Inflammatory macrophage treated with lipopolysaccharide for 1 hour (primary cell): ENCODE measurements at regions not wholly inside any gene's neighbourhood (a gene's known extent, or its start where the extent isn't known, plus 50 kb on each side); places are given as distances from the start of the nearest gene placed in this dataset.
"Not testable (repeated sequence)": the region's sequence is repeated elsewhere in the genome, so short reads cannot be mapped to it uniquely, and the experiment has no call there.

Source experiments
- DNase-seq, 2 donors: peaks; one replicate each; pipeline ENCODE4 v3.0.0-alpha.2; 2020 to 2022

DNA sequence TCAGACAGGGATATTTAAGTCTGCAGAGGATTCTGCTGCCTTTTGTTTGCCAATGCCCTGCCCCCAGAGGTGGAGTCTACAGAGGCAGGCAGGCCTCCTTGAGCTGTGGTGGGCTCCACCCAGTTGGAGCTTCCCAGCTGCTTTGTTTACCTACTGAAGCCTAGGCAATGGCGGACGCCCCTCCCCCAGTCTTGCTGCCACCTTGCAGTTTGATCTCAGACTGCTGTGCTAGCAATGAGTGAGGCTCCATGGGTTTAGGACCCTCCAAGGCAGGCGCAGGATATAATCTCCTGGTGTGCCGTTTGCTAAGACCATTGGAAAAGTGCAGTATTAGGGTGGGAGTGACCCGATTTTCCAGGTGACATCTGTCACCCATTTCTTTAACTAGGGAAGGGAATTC, 132.7 kb downstream of the UNC93B1 start:
- DNase-seq = not testable (repeated sequence)

DNA sequence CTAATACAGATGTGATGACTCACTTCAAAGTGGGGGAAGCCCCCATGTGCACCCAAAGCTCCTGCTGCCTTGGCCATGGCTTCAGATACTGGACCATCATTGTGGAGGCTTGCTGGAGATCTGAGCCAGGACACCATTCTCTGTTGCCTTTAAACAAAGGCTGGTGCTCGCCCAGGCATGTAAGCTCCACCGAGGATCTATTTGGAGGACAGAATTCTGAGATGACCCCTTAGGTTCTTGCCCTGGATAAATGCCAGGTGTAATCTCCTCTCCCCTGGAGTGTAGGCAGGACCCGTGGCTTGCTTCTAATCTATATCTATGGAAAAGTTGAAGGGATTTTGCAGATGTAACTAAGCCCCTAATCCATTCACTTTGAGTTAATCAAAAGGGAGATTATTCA, 141.0 kb downstream of the UNC93B1 start:
- not testable (repeated sequence) for DNase-seq

DNA sequence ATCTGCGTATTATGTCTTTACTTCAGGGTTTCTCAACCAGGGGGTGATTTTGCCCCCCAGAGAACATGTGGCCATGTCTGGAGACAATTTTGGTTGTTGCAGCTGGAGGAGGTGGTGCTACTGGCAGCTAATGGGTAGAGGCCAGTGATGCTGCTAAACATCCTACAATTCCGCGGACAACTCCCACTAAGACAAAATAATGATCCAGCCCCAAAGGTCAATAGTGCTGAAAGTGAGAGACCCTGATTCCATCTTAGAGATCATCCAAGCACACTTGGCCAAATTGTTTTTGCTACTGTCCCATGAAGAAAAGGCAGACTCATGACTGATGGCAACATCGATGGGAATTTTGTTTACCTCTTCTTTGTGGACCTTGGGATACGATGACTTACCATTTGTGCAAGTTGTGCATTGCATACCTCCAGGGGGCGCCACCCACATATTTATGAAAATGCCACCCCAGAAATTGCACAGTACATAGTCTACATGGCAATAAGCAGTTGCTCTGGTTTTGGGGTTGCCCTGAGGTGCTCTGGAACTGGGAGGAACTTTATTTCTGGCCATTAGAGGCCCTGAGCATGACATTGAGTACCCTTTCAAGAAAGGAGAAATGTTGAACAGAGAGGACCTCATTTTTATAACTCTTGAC, 144.3 kb downstream of the UNC93B1 start:
- DNase-seq = peak in 1 of 2 donors; percentile 10

DNA sequence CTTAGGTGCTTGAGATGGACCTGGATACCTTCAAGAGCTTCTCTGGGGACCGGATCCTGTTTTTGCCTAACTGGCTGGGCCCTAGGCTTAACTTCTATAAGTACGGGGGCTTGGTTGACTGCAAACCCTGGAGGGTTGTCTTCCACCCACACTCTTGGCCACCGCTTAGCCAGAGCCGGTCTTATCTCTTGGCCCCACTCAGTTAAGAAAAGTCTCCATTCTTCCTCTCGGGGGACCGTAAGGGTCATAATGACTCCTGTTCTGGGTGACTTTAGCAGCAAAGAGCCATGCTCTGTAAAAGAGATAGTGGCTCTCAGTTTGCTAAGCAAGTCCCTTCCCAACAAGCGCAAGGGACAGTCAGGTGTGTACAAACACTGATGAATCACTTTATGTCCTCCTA, 153.2 kb downstream of the UNC93B1 start:
- DNase-seq = not testable (repeated sequence)

- not testable (repeated sequence) for DNase-seq
Measured at GRCh38 chr11:67849766-67850165, 154.1 kb downstream of the UNC93B1 start.

DNA sequence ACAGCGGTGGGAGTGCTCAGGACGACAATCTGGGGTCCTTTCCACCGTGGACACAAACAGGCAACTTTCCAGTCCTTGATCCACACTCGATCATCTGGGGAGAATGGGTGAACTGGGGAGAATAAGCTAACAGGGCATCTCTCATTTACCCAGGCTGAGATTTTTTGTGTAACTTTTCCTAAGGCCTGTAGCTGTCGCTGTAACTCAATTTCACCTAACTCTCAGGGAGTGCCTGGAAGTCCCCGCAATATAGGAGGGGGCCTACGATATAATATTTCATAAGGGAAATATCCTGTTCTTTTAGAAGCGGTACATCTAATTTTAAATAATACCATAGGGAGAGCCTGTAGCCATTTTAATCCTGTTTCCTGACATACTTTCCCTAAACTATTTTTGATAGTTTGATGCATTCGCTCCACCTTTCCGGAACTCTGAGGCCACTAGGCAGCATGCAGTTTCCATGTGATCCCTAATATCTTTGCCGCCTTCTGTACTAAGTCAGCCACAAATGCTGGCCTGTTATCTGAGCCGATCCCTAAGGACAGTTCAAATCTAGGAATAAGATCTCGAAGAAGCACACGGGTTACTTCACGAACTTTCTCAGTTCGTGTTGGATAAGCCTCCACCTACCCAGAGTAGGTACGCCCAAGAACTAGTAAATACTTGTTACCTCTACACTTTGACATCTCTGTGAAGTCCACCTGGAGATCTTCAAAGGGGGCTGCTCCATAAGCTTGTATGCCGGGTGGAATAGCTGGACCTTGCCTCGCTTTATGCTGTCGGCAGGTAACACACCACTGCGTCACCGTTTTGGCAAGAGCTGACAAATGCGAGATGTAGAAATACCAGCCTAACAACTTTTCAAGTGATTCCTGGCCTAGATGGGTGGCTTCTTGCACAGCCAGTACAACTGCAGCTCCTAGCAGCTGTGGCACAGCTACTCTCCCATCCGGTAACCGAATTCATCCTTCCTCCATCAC, 155.7 kb downstream of the UNC93B1 start:
- not testable (repeated sequence) for DNase-seq

DNA sequence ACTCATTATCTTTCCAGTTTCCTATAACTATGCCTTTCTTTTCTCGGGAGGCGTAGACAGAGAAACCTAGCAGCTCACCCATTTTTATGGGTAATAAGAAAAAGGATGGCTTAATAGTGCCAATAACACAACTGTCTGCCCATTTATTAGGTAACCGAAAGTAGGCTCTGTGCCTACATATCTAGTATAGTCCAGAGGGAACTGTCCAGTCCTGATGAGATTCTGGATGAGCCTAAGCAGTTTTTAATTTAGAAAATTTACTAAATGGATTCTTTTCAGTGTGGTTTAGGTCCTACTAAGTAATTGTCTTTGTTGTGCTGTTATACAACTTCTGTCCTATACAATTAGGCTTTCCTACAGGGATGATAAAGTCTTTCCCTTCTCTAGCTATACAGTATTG, 157.6 kb downstream of the UNC93B1 start:
- DNase-seq = not testable (repeated sequence)

DNA sequence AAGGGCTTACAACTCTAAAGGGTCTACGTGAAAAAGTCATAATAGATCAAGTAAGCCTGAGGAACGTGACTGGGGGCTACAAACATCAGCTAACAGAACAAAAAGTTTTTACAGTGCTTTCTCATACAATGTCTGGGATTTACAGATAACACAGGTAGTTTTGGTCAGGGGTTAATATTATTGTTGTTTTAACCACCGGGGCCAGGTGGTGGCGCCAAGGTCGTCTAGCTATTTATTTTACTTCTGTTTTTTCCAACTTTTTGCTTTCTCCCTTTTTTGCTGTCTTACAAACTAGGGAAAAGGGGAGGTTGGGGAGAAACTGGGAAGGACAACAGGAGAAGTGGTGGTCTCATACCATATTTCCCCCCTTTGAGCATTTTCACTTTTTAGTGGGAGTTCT, 158.6 kb downstream of the UNC93B1 start:
- not testable (repeated sequence) for DNase-seq

DNA sequence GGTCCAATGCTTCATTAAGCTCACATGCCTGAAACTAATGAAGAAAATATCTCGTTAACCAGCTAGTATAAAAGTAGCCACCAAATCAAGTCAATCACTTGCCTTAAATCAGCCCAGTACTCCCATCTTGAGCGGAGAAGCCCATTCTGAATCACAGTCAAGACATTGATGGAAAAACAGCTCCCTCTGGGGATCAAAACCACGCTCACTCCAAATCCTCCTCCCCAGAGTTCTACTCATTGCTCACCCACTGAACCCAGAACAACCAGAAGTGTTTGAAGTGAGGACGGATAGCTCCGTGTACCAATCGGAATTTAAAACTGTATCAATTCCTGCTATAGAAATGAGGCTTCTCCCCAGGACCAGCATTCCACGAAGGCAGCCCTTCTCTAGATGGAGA, 163.3 kb downstream of the UNC93B1 start:
- not testable (repeated sequence) for DNase-seq

- not testable (repeated sequence) for DNase-seq
Measured at GRCh38 chr11:67830152-67830551, 155.7 kb upstream of the ALDH3B2 start.

GRCh38 chr11:67826951-67827296, 152.5 kb upstream of the ALDH3B2 start:
- DNase-seq = not testable (repeated sequence)

DNA sequence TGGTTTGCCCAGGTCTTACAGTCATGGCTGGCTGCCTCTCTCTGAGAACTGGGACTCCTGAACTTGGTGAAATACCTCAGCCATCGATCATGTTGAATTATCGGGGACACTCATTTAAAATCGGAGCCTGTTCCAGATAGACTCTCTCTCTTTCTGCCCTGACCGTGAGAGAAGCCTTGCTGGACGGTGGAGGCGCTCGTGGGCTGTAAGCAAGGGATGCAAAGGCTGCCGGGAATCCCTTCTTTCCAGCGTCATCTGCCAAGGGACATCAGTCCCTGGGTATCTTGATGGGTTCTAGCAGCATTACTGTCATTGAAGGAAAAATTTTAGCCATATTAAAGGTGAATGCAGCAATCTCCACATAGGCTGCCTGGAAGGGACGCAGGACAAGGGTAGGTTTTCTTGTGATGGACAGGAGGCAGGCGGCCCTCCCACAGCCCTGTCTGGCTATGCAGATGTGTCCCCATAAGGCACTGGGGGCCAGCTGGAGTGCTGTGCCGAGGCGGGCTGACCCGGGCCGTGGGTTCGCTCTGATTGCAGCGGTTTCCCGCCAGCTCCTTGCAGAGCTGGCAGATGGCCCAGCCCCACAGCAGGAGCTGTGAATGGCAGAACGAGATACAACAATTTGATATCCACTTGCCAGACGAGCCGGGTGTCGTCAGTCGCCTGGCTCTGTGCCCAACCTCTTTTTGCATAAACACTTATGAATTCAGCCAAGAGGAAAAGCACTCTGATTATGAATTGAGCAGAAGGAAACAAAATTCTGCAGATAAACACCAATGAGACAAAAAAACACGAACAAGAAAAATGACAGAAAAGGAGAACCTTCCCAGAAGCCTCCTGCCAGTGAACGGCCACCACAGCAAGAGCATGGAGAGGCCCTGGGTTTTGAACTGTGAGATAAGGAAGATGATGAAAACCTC, 151.9 kb upstream of the ALDH3B2 start:
- not testable (repeated sequence) for DNase-seq

- not testable (repeated sequence) for DNase-seq
Measured at GRCh38 chr11:67824861-67825260, 150.4 kb upstream of the ALDH3B2 start.

DNA sequence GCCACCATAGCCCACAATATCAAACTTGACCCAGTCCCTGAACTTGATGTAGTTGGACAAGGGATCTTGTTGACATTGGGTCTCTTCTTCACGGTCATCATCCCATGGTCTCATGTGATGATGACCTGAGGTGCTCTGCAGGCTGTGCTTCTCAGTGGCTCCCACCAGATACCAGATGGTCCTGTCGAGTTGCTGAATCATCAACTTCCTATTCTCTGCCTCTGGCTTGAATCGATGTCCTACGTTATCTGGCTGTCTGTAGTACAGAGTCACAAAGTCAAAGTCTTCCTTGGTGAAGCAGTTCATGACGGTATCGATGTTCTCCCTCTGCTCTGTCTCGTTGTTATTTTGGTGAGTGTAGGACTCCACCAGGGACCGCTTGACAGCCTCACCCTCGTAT, 145.7 kb upstream of the ALDH3B2 start:
- no peak for DNase-seq

DNA sequence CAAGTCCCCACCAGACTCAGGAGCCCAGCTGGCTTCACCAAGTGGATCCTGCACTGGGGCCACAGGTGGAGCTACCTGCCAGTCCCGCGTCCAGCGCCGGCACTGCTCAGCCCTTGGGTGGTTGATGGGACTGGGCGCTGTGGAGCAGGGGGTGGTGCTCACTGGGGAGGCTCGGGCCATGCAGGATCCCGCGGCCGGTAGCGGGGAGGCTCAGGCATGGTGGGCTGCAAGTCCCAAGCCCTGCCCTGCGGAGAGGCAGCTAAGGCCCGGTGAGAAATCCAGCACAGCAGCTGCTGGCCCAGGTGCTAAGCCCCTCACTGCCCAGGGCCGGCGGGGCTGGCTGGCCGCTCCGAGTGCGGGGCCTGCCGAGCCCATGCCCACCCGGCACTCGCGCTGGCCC, 143.1 kb upstream of the ALDH3B2 start:
- not testable (repeated sequence) for DNase-seq

GRCh38 chr11:67809301-67809700, 134.9 kb upstream of the ALDH3B2 start:
- DNase-seq = not testable (repeated sequence)

GRCh38 chr11:67807896-67808295, 133.5 kb upstream of the ALDH3B2 start:
- DNase-seq = not testable (repeated sequence)

GRCh38 chr11:67806728-67807235, 132.4 kb upstream of the ALDH3B2 start:
- DNase-seq = not testable (repeated sequence)

DNA sequence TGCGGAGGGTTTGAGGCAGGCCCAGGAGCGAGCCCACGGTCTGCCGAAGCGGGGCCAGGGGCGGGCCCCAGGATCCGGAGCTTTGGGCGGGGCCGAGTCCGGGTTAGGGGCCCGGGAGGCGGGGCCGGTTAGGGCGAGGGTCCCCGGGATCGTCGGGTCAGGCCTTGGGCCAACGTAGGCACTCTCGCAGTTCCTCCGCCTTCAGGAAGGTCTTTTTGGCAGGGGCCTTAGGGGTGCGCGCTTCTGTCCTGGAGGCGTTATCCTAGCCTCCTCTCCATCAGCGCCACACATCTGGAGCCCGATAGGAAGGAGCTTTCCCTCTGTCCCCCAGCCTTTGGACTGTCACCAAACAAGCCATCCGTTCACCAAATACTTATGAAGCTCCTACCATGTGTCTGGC, 131.8 kb upstream of the ALDH3B2 start:
- DNase-seq = not testable (repeated sequence)

DNA sequence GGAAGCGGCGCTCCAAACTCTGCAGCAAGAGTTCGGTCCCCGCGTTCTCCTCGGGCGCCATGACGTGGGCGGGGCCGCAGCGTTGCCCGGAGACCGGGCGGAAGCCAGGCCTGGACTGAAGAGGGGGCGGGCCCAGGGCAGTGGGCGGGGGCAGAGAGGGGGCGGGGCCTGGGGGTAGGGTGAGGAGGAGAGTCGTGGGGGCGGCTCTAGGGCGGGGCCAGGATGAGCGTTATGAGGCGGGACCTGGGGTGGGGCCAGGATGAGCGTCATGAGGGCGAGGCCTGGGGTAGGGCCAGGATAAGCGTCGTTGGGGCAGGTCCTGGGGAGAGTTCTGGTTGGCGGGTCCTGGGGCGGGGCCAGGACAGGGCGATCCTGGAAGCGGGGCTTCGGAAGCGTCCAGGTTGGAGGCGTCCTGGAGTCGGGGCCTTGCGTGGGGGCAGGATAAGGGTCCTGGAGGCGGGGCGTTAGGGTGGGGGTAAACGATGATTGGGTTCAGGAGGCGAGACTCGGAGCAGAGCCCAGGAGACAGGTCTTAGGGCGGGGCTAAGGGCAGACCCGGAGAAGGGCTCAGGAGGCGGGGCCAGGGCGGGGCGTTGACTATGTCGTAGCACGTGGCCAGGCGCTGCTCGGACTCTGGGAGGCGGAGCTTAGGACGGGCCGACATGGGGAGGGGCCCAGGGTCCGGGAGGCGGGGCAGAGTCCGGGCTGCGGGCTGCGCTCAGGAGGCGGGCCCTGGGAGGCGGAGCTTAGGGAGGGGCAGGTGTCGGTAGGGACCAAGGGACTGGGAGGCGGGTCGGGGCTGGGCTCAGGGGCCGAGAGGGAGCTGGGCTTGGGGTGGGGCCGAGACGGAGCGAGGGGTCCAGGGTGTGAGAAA, 131.1 kb upstream of the ALDH3B2 start:
- DNase-seq = peak; percentile 91 to 93

DNA sequence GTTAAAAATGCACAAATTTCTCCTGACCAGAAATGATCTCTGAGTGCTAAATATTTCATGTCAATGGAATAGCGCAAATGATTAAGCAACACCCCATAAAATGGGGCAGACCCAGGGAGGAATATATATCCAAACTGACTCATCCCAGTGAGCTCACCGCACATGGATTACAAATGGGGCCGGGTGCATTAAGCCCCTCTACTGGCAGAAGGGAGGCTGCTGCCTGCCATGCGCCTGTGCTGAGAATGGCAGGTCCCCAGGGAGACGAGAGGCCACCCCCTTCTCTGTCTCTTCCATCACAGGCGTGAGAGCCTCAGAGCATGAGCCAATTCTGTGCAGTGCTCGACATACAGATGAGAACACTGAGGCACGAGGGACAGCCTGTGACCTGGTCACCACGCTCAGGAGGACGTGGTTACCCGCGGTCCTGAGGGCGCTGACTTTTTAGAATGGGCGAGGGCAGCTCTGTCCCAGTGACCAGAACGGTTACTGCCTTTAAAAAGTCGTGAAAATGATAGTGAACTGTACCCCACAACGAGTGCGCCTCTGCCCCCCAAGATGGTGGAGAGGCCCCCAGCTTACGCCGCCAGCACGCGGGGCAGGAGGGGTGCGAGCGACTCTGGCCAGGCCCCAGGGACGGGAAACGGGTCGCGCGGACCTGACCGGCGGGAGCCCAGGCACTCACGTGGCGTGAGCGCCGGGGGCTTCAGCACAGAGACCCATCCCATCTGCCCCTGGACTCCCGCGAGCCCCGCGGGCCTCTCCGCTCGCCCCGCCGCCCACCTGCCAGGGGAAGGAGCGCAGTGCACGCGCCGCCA, 130.2 kb upstream of the ALDH3B2 start:
- DNase-seq = peak; percentile 10 to 12
